ENCODE measurements at regions not wholly inside any gene's neighbourhood (a gene's known extent, or its start where the extent isn't known, plus 50 kb on each side); places are given as distances from the start of the nearest gene placed in this dataset.

DNA sequence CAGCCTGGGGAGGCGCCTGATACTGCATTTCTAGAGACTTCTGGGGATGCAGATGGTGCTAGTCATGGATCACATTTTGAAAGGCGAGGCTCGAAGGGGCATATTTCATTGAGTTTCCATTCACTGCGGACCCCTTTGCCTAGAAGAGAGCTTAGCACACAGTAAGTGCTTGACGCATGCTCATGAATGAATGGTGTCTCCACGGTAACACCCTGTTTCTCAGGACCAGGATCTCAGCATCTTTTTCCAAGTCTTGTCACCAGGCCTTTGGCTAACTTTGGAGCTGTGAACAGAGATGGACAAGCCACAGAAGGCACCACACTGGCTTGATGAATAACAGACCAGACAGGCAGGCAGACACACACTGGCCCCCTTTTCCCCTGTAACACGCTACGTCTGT, 151.3 kb downstream of the FOXL1 start:
- Histone ChIP-seq H3K9me3 (no peaks in the 10 kb centered on the region), H3K27me3 (peaks cover 15 to 83% of the 10 kb centered on the region in 2 donors), H3K4me1 (no peaks in the 10 kb centered on the region), H3K27ac (no peak overlapping the region), H3K36me3 (no peaks in the 10 kb centered on the region), H3K4me3 (no peak overlapping the region)
- TF ChIP-seq, protein P1, sequence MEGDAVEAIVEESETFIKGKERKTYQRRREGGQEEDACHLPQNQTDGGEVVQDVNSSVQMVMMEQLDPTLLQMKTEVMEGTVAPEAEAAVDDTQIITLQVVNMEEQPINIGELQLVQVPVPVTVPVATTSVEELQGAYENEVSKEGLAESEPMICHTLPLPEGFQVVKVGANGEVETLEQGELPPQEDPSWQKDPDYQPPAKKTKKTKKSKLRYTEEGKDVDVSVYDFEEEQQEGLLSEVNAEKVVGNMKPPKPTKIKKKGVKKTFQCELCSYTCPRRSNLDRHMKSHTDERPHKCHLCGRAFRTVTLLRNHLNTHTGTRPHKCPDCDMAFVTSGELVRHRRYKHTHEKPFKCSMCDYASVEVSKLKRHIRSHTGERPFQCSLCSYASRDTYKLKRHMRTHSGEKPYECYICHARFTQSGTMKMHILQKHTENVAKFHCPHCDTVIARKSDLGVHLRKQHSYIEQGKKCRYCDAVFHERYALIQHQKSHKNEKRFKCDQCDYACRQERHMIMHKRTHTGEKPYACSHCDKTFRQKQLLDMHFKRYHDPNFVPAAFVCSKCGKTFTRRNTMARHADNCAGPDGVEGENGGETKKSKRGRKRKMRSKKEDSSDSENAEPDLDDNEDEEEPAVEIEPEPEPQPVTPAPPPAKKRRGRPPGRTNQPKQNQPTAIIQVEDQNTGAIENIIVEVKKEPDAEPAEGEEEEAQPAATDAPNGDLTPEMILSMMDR (IDR thresholded peaks at IDR 0.05): no peak
- no peak for ATAC-seq
- intact Hi-C loops (cut with DNase I): no loop called here
- no peak for DNase-seq

DNA sequence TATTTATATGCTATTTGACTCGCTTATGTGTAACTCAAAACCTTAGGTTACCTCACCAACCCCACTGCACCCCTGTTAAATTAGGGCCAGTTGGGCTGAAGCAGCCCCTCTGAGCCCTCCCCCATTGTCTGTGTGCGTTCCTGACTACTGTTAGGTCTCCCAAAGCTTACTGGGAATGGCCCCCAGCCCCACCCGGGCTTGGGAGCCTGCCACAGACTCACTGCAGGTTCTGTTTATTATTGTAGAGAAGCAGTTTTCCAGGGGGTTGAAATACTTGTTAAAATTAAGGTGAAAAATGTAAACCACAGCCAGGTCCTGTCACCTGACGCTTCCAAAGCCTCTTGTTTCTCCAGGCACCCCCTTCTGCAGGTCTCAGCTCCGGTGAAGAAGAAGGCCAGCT, 151.7 kb downstream of the FOXL1 start:
- no peak for ATAC-seq
- intact Hi-C loops (cut with DNase I): no loop called here
- H3K36me3 ChIP-seq: no peaks in the 10 kb centered on the region
- no peaks in the 10 kb centered on the region for H3K9me3 ChIP-seq
- TF ChIP-seq, protein P1 (IDR thresholded peaks at IDR 0.05): no peak
- no peak for DNase-seq
- no peak overlapping the region for H3K4me3 ChIP-seq
- no peaks in the 10 kb centered on the region for H3K4me1 ChIP-seq
- H3K27ac ChIP-seq: no peak overlapping the region
- H3K27me3 ChIP-seq: peaks cover 15 to 87% of the 10 kb centered on the region in 2 donors

DNA sequence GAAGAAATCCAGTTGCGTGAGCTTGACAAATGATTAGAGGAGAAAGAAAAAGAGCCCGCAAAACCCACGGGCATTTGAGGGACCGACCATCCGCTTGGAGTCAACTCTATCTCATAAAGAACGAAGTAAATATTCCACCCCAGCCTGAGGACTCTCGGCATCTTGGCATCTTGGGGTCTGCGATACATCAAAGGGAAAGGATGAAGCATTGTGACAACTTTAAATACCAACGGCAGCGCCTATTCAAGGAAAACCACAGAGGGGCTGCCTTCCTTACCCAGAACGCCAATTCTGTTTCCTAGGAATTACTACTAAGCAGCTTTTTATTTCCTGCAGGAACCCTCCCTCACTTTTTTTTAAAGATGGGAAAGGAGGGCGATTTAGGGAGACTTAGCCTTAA, 152.2 kb downstream of the FOXL1 start:
- no peak for ATAC-seq
- H3K4me3 ChIP-seq: no peak overlapping the region
- H3K36me3 ChIP-seq: no peaks in the 10 kb centered on the region
- DNase-seq: no peak
- H3K27me3 ChIP-seq: peaks cover 15 to 92% of the 10 kb centered on the region in 2 donors
- TF ChIP-seq, protein P1 (IDR thresholded peaks at IDR 0.05): no peak
- intact Hi-C loops (cut with DNase I): no loop called here
- H3K9me3 ChIP-seq: no peaks in the 10 kb centered on the region
- no peak overlapping the region for H3K27ac ChIP-seq
- H3K4me1 ChIP-seq: no peaks in the 10 kb centered on the region

DNA sequence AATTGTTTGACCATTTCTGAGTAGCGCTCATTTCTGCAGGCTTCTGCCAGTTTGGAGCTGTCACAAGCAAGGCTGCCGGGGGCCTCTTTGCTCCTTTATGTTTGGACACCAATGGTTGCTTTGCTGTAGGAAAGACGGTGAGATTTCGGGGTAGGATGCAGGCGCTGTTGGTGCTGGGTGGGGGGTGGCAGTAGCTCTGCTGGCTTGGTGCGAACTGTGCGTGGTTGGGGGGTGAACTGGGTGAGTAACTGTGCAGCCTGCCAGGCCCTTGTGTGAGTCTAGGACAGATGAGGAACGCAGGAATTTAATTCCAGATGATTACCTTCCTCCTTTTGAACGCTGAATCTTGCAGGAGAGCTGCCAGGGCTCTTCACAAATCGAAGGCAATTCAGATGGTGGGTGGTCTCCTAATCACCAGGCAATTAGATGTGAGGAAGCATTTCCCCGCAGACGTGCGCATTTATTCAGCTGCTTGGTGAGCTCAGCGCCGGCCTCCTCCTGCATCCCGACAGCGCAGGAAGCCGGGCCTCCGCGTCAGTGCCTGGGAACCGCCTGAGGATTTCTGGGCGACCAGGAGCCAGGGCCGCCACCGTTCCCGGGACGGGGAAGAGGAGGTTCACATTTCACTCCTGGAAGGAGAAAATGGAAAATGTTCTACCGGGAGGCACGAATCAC, 154.4 kb downstream of the FOXL1 start:
- intact Hi-C loops (cut with DNase I): no loop called here
- Histone ChIP-seq H3K27ac (no peak overlapping the region), H3K27me3 (peaks cover 15 to 83% of the 10 kb centered on the region in 2 donors), H3K4me3 (no peak overlapping the region), H3K4me1 (no peaks in the 10 kb centered on the region), H3K9me3 (no peaks in the 10 kb centered on the region), H3K36me3 (no peaks in the 10 kb centered on the region)
- ATAC-seq (no peak), DNase-seq (no peak)
- TF ChIP-seq, protein P1 (IDR thresholded peaks at IDR 0.05): no peak

DNA sequence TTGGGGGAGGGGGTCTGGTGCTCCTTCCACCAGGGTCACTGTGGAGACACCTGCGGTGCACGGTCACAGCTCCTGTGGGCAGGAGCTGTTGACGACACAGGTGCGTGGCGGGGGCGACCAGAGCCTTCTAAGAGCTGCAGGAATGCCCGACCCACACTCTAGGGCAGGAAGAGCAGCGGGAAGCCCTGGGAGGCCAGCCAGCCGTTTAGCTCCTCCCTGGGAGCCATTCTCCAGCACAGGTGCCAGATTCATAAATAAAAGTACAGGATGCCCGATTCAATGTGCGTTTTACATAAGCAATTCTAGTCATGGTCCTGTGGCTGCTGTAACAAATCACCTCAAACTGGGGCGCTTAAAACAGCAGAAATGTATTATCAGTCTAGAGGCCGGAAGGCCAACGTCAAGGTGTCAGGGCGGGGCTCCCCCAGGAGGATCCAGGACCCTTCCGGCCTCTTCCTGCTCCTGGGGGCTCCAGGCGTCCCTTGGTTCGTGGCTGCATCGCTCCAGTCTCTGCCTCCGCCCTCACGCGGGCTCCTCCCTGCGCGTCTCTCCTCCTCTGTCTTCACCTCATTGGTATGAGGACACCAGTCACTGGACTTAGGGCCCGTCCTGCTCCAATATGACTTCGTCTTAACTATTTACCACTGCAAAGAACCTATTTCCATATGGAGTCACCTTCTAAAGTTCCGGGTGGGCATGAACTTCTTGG, 155.4 kb downstream of the FOXL1 start:
- ATAC-seq (no peak), DNase-seq (no peak)
- Histone ChIP-seq H3K4me3 (no peak overlapping the region), H3K36me3 (no peaks in the 10 kb centered on the region), H3K27ac (no peak overlapping the region), H3K27me3 (peaks cover 15 to 74% of the 10 kb centered on the region in 2 donors), H3K9me3 (no peaks in the 10 kb centered on the region), H3K4me1 (no peaks in the 10 kb centered on the region)
- intact Hi-C loops (cut with DNase I): no loop called here
- TF ChIP-seq, protein P1 (IDR thresholded peaks at IDR 0.05): no peak
